K562 (cell line): ENCODE measurements at regions not wholly inside any gene's neighbourhood (a gene's known extent, or its start where the extent isn't known, plus 50 kb on each side); places are given as distances from the start of the nearest gene placed in this dataset.

Experiments
- CC2D1A ChIP-seq: fragments of 450-650 bp; IDR thresholded peaks from 2 replicates; pipeline ENCODE4 v1.6.1; 2017; ENCODE audit warnings: mild to moderate bottlenecking
- TF ChIP-seq, protein P1 (sequence below), 3 experiments: IDR thresholded peaks in 2 of 3; conservative IDR thresholded peaks in 1 of 3; 2 replicates each; pipeline ENCODE4 v1.5.1; 2011 to 2012; ENCODE audit warnings: low read length in 3 of 3, mild to moderate bottlenecking in 3 of 3, control low read depth in 2 of 3, improper control_type of control experiment in 1 of 3, inconsistent platforms in 1 of 3, low read depth in 1 of 3, mixed read lengths in 1 of 3, moderate library complexity in 1 of 3; ENCODE audit not compliant: insufficient read depth in 2 of 3

DNA sequence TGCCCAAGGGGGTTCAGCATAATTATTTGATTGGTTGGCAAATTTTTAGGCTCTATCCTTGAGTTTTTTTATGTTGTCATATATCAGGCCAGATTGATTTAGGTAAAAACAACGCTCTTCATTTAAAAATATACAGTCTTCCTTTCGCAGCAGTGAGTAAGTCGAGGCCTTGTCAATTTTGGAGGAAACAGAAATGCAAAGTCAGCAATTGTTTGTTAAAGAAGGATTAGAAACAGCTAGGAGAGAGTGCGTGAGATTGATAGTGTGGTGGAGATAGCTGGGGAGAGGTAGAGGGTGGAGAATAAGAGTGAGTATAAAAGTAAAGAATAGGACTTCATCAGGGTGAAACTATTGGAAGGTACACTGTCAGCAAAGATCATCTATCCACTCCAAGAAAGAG is 830.8 kb downstream of the LUZP2 start:
- TF ChIP-seq CC2D1A: no peak
- TF ChIP-seq, protein P1, sequence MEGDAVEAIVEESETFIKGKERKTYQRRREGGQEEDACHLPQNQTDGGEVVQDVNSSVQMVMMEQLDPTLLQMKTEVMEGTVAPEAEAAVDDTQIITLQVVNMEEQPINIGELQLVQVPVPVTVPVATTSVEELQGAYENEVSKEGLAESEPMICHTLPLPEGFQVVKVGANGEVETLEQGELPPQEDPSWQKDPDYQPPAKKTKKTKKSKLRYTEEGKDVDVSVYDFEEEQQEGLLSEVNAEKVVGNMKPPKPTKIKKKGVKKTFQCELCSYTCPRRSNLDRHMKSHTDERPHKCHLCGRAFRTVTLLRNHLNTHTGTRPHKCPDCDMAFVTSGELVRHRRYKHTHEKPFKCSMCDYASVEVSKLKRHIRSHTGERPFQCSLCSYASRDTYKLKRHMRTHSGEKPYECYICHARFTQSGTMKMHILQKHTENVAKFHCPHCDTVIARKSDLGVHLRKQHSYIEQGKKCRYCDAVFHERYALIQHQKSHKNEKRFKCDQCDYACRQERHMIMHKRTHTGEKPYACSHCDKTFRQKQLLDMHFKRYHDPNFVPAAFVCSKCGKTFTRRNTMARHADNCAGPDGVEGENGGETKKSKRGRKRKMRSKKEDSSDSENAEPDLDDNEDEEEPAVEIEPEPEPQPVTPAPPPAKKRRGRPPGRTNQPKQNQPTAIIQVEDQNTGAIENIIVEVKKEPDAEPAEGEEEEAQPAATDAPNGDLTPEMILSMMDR (IDR thresholded peaks at IDR 0.05 in 2 of 3, conservative IDR thresholded peaks at IDR 0.05 in 1 of 3; ENCODE audit: insufficient read depth in 2 of 3, low read depth in 1 of 3, low read length in 3 of 3): no peak
